Colon (tissue), 2 donors: ENCODE measurements at regions not wholly inside any gene's neighbourhood (a gene's known extent, or its start where the extent isn't known, plus 50 kb on each side); places are given as distances from the start of the nearest gene placed in this dataset.
A peak's percentile ranks its signal among the peaks of the same experiment; 100 is the strongest.
"Not testable (repeated sequence)": the region's sequence is repeated elsewhere in the genome, so short reads cannot be mapped to it uniquely, and the experiment has no call there.

ENCODE experiments used
- FAIRE-seq: peaks from 2 replicates; lab custom pipeline; 2012; peaks lifted over from hg19 to GRCh38; lab: Jason Lieb, UNC
- donor health status: control.
- donor health status: control.

GRCh38 chr13:103638706-103639105 lies 572.5 kb upstream of the SLC10A2 start:
- no peak for FAIRE-seq

DNA sequence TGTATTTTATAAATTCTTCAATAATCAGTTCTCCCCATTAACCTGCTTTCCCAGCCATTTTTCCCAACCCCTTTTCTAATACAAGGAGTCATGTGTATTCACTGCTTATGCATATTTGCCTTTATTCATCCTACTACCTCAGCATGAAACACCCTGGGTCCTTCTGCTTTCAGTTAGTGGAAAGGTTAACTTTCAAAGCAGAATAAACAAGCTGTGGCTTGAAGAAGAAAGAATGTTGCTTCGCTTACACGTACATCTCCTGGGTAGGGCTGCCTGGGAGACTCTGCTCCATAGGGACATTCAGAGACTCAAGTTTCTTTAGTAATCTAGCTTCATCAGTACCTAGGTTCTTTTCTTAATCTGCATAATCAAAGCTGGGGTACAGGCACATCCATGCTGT lies 567.8 kb upstream of the SLC10A2 start:
- no peak for FAIRE-seq

DNA sequence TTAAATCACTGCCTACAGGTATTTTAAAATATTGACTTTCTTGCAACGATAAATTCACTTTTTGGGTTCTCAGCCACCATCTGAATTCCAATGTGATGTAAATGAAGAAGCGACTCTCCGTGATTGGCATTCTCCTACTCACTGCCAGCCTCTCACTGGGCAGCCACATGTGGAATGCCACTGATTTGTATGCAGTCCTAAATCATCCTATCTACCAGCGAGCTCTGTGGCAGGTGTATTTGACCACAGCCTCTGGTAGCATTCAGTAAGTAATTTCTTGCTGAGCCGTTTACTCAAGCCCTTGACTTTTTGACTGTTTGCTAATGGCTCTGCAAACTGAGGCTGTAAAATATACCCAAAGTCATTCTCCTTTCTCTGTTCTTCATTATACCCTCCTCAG lies 559.0 kb upstream of the SLC10A2 start:
- FAIRE-seq = no peak

- FAIRE-seq = no peak
Measured at GRCh38 chr13:103618151-103618550, 551.9 kb upstream of the SLC10A2 start.

GRCh38 chr13:103615771-103616170 lies 549.6 kb upstream of the SLC10A2 start:
- FAIRE-seq = no peak

- FAIRE-seq = no peak
Measured at GRCh38 chr13:103614761-103615160, 548.5 kb upstream of the SLC10A2 start.

GRCh38 chr13:103607995-103608394 lies 541.8 kb upstream of the SLC10A2 start:
- no peak for FAIRE-seq

- no peak for FAIRE-seq
Measured at GRCh38 chr13:103605546-103606326, 539.5 kb upstream of the SLC10A2 start.

DNA sequence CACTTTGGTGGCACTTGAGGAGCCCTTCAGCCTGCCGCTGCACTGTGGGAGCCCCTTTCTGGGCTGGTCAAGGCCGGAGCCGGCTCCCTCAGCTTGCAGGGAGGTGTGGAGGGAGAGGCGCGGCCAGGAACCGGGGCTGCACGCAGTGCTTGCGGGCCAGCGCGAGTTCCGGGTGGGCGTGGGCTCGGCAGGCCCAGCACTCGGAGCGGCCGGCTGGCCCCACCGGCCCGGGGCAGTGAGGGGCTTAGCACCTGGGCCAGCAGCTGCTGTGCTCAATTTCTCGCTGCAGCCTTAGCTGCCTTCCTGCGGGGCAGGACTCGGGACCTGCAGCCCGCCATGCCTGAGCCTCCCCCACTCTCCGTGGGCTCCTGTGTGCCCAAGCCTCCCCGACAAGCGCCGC lies 533.7 kb upstream of the SLC10A2 start:
- FAIRE-seq = not testable (repeated sequence)

DNA sequence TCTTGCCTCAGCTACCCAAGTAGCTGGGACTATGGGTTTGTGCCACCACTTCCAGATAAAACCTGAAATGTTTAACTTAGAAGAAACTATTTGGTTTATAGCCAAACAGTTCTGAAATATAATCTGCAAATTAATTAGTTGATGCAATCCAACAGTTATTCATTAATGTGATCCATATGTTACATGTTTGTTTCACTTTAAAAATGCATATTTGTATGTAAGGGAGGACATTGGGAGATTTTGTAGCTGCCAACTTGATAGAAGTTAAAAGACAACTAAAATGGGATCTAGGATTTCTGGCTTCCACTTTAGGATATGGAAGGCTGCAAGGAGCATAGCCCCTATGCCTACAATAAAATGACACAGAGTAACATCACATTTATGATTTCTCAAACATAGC lies 532.5 kb upstream of the SLC10A2 start:
- FAIRE-seq = no peak

DNA sequence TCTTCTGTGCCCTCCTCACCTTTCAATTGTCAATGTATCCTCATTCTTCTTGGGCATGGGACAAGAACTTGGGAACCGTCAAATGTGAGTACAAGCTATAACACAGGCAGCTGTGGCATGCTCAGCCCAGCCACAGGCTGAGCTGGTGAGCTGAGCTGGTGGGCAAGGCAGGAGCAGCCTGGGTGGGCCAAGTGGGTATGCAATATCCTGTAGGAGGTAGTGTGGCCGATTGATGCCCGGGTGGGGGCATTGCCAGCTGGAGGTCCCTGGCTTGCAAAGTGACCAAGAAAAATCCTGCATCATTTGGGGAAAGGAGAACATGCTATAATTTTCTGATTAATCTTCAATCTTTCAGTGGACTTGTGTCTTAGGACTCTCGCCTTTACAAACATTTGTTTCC lies 507.2 kb upstream of the SLC10A2 start:
- no peak for FAIRE-seq

DNA sequence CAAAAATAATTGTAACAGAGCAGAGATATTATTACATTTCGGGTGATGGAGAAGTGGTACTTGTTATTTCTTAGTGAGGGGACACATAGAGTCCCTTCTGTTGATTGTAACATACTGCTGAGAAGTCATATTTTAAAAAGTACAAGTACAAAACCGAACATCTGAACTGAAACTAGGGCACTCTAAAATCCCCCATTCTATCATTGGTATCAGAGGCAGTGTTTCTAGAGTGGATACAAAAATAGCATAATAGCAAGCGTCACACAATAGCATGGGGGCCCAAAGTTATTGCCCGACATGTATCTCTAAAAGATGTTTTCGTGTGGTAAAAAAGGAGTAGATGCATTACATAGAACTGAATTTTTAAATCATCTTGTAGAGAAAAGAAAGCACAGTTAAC lies 502.1 kb upstream of the SLC10A2 start:
- no peak for FAIRE-seq

- FAIRE-seq = no peak
Measured at GRCh38 chr13:103557878-103558277, 491.7 kb upstream of the SLC10A2 start.

- no peak for FAIRE-seq
Measured at GRCh38 chr13:103556681-103557080, 490.5 kb upstream of the SLC10A2 start.

GRCh38 chr13:103547914-103548313 lies 481.7 kb upstream of the SLC10A2 start:
- FAIRE-seq = no peak

GRCh38 chr13:103546271-103546670 lies 480.1 kb upstream of the SLC10A2 start:
- FAIRE-seq = no peak

DNA sequence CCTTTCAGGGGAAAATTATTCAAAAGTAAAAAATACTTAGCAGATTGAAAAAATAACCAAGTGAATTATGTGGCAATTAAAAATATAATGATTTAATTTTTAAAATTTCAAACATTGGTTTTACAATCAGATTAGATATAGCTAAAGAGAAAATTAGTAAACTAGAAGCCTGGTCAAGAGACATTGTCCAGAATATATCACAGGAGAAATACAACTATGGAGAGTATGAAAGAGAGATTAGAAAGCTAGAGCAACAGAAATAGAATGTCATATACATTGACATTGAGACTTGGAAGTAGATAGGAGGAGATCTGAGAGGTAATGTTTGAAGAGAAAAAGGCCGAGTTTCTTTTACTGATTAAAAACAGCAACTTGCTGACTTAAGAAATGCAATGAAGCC lies 476.4 kb upstream of the SLC10A2 start:
- FAIRE-seq = no peak

DNA sequence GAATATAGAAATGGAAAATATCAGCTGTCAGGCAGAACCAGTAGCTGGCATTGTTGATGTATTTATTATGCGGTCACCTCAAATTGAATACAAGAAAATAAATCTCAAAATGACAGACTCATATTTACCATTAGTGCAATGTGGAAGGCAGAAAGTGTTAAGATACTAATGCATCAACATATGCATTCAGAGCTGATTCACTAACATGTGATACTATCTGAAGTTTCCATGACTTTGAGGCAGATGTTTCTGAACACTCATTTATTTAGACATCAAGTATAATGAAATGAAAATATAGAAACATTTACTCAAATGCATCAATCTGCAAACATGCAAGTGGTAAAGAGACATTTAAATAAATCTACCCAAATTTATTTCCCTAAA lies 474.2 kb upstream of the SLC10A2 start:
- FAIRE-seq = no peak

GRCh38 chr13:103539721-103540381 lies 473.6 kb upstream of the SLC10A2 start:
- FAIRE-seq = peak; percentile 53

- FAIRE-seq = no peak
Measured at GRCh38 chr13:103539265-103539664, 473.0 kb upstream of the SLC10A2 start.

DNA sequence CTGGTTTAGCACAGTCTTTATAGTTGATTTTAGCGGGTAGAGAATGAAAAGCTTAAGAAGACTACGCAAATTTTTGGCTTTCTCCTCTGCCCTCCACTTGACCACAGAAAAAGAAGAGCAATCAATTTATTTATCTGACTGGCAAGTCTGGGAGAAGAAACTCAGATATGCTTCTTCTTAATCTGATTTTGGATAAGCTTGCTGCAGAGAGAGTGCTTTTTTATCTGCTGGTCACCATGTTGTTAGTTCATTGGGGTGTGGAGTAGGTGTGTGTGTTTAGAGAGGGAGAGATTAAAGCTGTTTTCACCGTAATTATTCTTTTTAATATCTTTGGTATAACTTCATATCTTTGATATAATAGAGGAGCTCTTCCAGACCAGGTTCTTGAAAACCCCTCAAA lies 471.4 kb upstream of the SLC10A2 start:
- FAIRE-seq = no peak

GRCh38 chr13:103531278-103531677 lies 465.1 kb upstream of the SLC10A2 start:
- peak; percentile 51 for FAIRE-seq

DNA sequence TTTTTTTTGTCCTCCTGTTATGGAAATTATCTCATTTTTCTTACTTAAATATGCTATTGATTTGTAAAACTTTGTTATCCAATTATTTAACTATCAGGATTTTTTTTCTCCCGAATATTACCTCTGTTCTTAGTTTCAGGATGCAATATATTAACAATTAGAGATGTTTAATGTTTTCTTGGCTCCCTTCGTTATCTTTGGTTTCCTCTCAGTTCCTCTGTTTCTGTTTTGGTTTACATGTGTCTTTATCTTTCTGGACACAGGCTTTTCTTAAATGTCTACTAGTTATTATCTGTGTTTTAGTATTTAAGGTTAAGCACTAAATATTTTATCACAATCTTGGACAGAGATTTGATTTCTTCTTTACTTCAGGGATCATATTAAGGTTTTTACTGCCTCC lies 462.2 kb upstream of the SLC10A2 start:
- FAIRE-seq = no peak

- no peak for FAIRE-seq
Measured at GRCh38 chr13:103525530-103525929, 459.3 kb upstream of the SLC10A2 start.
